Gastroesophageal sphincter (tissue), 3 donors: ENCODE measurements at regions not wholly inside any gene's neighbourhood (a gene's known extent, or its start where the extent isn't known, plus 50 kb on each side); places are given as distances from the start of the nearest gene placed in this dataset.

Experiments
- POLR2A ChIP-seq, 2 donors: fragments of 450-650 bp; IDR thresholded peaks; one replicate each; pipeline ENCODE4 v1.6.1; 2017; ENCODE audit warnings: antibody characterized with exemption in 2 of 2, mild to moderate bottlenecking in 2 of 2, moderate library complexity in 1 of 2
- POLR2AphosphoS5 ChIP-seq: sonication (generic); formaldehyde crosslinking; IDR thresholded peaks from one replicate; pipeline ENCODE4 v1.6.1; 2017; ENCODE audit warnings: antibody characterized with exemption
- TF ChIP-seq, protein P1 (sequence below), 4 experiments: fragments of 200-600 bp in 2 of 4; fragments of 450-650 bp in 2 of 4; sonication (generic) in 1 of 4; IDR thresholded peaks; one replicate each; pipeline ENCODE4 v1.5.1; 2017 to 2019; ENCODE audit warnings: antibody characterized with exemption in 4 of 4, mild to moderate bottlenecking in 2 of 4, moderate library complexity in 2 of 4

DNA sequence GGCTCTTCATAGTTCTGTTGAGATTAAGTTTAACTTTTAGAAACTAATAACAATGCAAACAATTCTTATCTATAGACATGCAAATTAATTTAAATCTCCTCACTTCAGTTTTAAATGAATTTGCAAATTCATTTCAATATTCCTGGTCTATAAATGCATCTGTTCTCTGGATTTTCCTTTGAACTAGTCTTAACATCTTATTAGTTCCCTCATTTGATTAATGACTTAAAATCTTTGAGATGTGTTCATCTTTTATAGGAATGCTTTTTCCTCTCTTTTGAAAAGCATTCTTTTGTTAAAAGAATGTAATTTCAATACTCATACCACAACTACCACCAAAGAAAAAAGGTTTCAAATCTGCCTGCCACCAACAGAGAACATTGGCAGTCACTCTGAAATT is 169.4 kb downstream of the RASEF start:
- TF ChIP-seq, protein P1, sequence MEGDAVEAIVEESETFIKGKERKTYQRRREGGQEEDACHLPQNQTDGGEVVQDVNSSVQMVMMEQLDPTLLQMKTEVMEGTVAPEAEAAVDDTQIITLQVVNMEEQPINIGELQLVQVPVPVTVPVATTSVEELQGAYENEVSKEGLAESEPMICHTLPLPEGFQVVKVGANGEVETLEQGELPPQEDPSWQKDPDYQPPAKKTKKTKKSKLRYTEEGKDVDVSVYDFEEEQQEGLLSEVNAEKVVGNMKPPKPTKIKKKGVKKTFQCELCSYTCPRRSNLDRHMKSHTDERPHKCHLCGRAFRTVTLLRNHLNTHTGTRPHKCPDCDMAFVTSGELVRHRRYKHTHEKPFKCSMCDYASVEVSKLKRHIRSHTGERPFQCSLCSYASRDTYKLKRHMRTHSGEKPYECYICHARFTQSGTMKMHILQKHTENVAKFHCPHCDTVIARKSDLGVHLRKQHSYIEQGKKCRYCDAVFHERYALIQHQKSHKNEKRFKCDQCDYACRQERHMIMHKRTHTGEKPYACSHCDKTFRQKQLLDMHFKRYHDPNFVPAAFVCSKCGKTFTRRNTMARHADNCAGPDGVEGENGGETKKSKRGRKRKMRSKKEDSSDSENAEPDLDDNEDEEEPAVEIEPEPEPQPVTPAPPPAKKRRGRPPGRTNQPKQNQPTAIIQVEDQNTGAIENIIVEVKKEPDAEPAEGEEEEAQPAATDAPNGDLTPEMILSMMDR (IDR thresholded peaks at IDR 0.05), result no peak
- TF ChIP-seq POLR2A (IDR thresholded peaks at IDR 0.05), result no peak
- no peak for TF ChIP-seq POLR2AphosphoS5
